ENCODE measurements at regions not wholly inside any gene's neighbourhood (a gene's known extent, or its start where the extent isn't known, plus 50 kb on each side); places are given as distances from the start of the nearest gene placed in this dataset.

DNA sequence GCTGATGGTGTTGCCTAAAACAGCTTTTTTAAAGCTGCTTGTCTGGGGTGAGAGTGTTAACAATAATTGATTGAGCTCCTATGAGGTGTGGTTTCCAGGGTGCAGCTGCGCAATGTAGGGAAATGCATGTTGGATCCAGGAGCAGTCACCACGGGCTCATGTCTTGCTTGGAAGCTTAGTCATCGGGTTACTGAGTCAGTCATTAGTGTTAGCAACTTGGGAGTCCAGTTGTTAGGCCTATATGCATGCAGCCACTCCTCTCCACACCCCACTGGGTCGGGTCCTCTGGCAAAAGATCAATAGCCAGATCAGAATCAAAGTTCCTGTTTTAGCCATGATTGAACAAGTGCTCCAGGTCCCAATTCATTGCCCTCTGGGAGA, 271.7 kb upstream of the CHD6 start:
- no peak for TF ChIP-seq CTCF (conservative IDR thresholded peaks at IDR 0.05; ENCODE audit: low read depth in 2 of 2)
- TF ChIP-seq REST (IDR thresholded peaks at IDR 0.05; ENCODE audit: unreplicated experiment): no peak
- TF ChIP-seq ZNF331 (CRISPR knock-in tag; IDR thresholded peaks at IDR 0.05; ENCODE audit: low read depth): no peak
- no peak for TF ChIP-seq EZH2 (IDR thresholded peaks at IDR 0.05; ENCODE audit: low read depth, unreplicated experiment)
- no peak for TF ChIP-seq POLR2AphosphoS5 (IDR thresholded peaks at IDR 0.05; ENCODE audit: low read depth)
- TF ChIP-seq JUNB (IDR thresholded peaks at IDR 0.05; ENCODE audit: unreplicated experiment): no peak
- TF ChIP-seq NANOG (IDR thresholded peaks at IDR 0.05; ENCODE audit: borderline replicate concordance): no peak
